ENCODE measurements at regions not wholly inside any gene's neighbourhood (a gene's known extent, or its start where the extent isn't known, plus 50 kb on each side); places are given as distances from the start of the nearest gene placed in this dataset.

GRCh38 chr21:14613486-14614224 lies 67.5 kb upstream of the SAMSN1 start:
- no peak for TF ChIP-seq CTCF (IDR thresholded peaks at IDR 0.05)
- no peak for TF ChIP-seq POLR2A (IDR thresholded peaks at IDR 0.05)
- no peak for TF ChIP-seq POLR2AphosphoS5 (IDR thresholded peaks at IDR 0.05)
